Right lobe of liver (tissue), 4 donors: ENCODE measurements at regions not wholly inside any gene's neighbourhood (a gene's known extent, or its start where the extent isn't known, plus 50 kb on each side); places are given as distances from the start of the nearest gene placed in this dataset.

Experiments used
- POLR2A ChIP-seq: fragments of 450-650 bp; IDR thresholded peaks from one replicate; pipeline ENCODE4 v1.6.1; 2017; ENCODE audit warnings: antibody characterized with exemption, mild to moderate bottlenecking
- TF ChIP-seq, protein P1 (sequence below), 4 donors: fragments of 200-600 bp in 3 of 4; fragments of 450-650 bp in 1 of 4; IDR thresholded peaks; one replicate each; pipeline versions ENCODE4 v1.5.1 to v1.8.0; 2016 to 2022; ENCODE audit warnings: antibody characterized with exemption in 4 of 4, mild to moderate bottlenecking in 2 of 4
- donor health status: DM: no; HTN: no; CAD: no.
- donor health status: DM: no; HTN: no; CAD: no.
- donor health status: DM: no; HTN: yes; CAD: no.

DNA sequence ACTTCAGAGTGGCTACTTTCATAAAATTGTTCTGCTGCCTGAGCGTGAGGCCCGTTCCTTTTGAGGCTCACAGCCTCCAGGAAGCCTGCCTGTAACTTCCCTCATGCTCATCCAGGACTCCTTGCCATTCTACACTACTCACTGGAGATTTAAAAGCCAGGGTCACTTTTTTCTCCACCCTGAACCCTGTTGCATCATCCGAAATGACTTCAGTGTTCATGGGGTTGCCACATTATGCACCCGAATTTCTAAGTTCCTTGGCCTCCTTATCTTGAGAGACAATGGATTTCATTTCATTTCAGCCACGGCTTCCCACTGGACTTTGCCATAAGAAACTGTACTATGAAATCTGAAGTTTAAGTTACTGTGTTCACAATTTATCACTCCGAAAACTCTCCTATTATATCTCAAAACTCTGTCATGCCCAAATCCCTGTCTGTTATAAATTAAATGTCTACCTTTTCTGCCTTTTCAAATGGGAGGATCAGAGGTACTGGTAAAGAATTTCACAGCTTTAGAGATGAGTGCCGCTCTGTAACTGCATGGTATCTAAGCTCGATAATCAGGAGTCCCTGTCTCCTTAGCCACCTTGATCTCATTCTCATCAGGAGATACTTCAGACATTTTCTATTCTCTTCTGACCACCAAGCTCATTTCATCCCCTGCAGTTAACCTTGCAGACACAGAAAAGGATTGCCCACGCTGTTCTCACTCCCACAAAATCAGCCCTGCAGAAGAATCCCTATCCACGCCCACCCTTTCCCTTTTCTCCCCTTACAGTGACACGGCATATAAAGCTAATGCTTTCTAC lies 59.9 kb downstream of the TRIML1 start:
- no peak for TF ChIP-seq POLR2A
- TF ChIP-seq, protein P1, sequence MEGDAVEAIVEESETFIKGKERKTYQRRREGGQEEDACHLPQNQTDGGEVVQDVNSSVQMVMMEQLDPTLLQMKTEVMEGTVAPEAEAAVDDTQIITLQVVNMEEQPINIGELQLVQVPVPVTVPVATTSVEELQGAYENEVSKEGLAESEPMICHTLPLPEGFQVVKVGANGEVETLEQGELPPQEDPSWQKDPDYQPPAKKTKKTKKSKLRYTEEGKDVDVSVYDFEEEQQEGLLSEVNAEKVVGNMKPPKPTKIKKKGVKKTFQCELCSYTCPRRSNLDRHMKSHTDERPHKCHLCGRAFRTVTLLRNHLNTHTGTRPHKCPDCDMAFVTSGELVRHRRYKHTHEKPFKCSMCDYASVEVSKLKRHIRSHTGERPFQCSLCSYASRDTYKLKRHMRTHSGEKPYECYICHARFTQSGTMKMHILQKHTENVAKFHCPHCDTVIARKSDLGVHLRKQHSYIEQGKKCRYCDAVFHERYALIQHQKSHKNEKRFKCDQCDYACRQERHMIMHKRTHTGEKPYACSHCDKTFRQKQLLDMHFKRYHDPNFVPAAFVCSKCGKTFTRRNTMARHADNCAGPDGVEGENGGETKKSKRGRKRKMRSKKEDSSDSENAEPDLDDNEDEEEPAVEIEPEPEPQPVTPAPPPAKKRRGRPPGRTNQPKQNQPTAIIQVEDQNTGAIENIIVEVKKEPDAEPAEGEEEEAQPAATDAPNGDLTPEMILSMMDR (IDR thresholded peaks at IDR 0.05), result no peak
